Activated naive CD4-positive, alpha-beta T cell treated with anti-CD3 and anti-CD28 coated beads, Interleukin-2, amount 50 U/mL, for 24 hours (primary cell): ENCODE measurements at regions not wholly inside any gene's neighbourhood (a gene's known extent, or its start where the extent isn't known, plus 50 kb on each side); places are given as distances from the start of the nearest gene placed in this dataset.
"Not testable (repeated sequence)": the region's sequence is repeated elsewhere in the genome, so short reads cannot be mapped to it uniquely, and the experiment has no call there.

Experiments
- H3K27ac Mint-ChIP-seq: one replicate; pipeline ENCODE4 v1.8.0; 2021; ENCODE audit warnings: mild to moderate bottlenecking, mixed read lengths
- H3K27me3 Mint-ChIP-seq: one replicate; pipeline ENCODE4 v1.8.0; 2021; ENCODE audit warnings: mixed read lengths
- H3K36me3 Mint-ChIP-seq: one replicate; pipeline ENCODE4 v1.8.0; 2021; ENCODE audit warnings: mixed read lengths
- H3K4me1 Mint-ChIP-seq: one replicate; pipeline ENCODE4 v1.8.0; 2021; ENCODE audit warnings: mixed read lengths
- H3K4me3 Mint-ChIP-seq: one replicate; pipeline ENCODE4 v1.8.0; 2021; ENCODE audit warnings: mild to moderate bottlenecking, mixed read lengths
- H3K9me3 Mint-ChIP-seq: one replicate; pipeline ENCODE4 v1.8.0; 2021; ENCODE audit warnings: mixed read lengths

DNA sequence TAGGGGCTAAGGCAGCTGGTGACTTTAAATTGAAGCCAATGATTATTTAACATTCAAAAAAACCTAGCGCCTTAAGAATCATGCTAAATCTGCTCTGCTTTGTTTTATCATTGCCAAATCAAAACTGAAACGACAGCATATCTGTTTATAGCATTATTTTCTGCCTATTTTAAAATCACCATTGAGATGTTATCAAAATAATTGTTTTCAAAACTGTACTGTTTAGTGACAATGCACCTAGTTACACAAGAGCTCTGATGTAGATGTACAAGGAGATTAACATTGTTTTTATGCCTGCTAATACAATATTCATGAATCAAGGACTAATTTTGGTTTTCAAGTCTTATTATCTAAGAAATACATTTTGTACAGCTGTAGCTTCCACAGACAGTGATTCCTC lies 1521.3 kb downstream of the AMY1C start:
- Mint-ChIP-seq H3K36me3 (no peaks in the 10 kb centered on the region), H3K4me1 (no peaks in the 10 kb centered on the region), H3K9me3 (peaks cover 14% of the 10 kb centered on the region), H3K27me3 (no peaks in the 10 kb centered on the region), H3K27ac (no peak overlapping the region), H3K4me3 (no peak overlapping the region)

DNA sequence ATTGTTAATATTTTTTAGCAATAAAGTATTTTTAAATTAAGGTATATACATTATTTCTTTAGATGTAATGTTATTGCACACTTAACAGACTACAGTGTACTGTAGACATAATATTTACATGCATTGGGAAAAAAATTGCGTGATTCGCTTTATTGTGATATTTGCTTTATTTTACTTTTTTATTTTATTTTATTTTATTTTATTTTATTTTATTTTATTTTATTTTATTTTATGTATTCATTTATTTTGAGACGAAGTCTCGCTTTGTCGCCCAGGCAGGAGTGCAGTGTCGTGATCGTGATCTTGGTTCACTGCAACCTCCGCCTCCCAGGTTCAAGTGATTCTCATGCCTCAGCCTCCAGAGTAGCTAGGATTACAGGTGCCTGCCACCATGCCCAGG lies 1522.7 kb downstream of the AMY1C start:
- H3K36me3 Mint-ChIP-seq: not testable (repeated sequence)

DNA sequence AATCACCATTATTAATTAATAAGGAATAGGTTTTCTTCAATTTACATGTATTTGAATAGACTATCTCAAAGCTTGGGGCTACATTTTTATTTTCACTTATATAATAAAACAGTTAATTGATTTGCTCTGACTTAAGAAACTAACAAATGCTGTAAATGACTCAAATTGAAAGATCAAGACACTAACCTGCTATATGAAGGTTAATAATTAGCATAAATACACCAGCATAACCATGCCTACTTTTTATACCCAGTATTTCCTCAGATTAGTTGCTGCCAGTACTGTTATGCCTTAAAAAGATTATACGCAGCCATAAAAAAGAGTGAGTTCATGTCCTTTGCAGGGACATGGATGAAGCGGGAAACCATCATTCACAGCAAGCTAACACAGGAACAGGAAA lies 1545.1 kb downstream of the AMY1C start:
- no peak overlapping the region for H3K27ac Mint-ChIP-seq

More for the DNA sequence above, 1522.7 kb downstream of the AMY1C start:
- H3K4me3 Mint-ChIP-seq, H3K4me1 Mint-ChIP-seq, H3K27me3 Mint-ChIP-seq, H3K27ac Mint-ChIP-seq: not testable (repeated sequence)
- H3K9me3 Mint-ChIP-seq: peaks cover 13% of the 10 kb centered on the region

DNA sequence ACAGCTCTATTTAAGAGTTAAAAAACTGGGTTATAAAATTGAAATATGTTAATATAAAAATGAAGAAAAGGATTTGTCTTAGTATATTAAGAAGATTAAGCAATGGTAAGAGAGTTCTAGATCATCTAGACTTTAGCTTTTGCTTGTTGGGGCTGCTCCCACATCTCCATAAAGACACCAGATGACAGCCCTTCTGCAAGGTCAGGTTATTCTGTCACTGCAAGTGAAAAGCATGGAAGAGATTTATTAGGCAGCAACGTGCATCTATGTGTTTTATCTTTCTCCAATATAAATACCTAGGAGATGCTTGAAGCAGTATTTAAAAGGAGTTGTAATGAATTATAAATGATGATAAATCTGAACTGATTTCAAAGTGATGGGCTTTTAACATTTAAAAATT lies 1560.4 kb downstream of the AMY1C start:
- H3K9me3 Mint-ChIP-seq: no peaks in the 10 kb centered on the region

More for the DNA sequence above, 1545.1 kb downstream of the AMY1C start:
- Mint-ChIP-seq H3K9me3 (peaks cover 27% of the 10 kb centered on the region), H3K4me1 (no peaks in the 10 kb centered on the region), H3K36me3 (no peaks in the 10 kb centered on the region), H3K27me3 (no peaks in the 10 kb centered on the region), H3K4me3 (no peak overlapping the region)

DNA sequence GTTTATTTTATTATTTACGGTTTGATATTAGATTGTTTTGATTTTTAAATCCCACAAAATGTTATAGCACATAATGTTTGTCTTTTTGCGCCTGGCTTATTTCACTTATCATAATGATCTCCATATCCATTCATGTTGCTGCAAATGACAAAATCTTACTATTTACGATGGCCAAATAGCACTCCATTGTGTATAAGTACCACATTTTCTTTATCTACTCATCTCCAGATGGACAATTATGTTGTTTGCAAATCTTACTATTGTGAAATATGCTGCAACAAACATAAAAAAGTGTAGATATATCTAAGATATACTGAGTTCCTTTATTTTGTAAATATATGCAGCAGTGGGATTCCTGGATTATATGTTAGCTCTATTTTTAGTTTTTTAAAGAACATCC lies 1568.3 kb downstream of the AMY1C start:
- Mint-ChIP-seq H3K27me3 (no peaks in the 10 kb centered on the region), H3K9me3 (peaks cover 23% of the 10 kb centered on the region), H3K4me1 (no peaks in the 10 kb centered on the region), H3K27ac (no peak overlapping the region), H3K4me3 (no peak overlapping the region), H3K36me3 (no peaks in the 10 kb centered on the region)

More for the DNA sequence above, 1560.4 kb downstream of the AMY1C start:
- Mint-ChIP-seq H3K27me3 (no peaks in the 10 kb centered on the region), H3K27ac (no peak overlapping the region), H3K36me3 (no peaks in the 10 kb centered on the region), H3K4me3 (no peak overlapping the region), H3K4me1 (no peaks in the 10 kb centered on the region)

DNA sequence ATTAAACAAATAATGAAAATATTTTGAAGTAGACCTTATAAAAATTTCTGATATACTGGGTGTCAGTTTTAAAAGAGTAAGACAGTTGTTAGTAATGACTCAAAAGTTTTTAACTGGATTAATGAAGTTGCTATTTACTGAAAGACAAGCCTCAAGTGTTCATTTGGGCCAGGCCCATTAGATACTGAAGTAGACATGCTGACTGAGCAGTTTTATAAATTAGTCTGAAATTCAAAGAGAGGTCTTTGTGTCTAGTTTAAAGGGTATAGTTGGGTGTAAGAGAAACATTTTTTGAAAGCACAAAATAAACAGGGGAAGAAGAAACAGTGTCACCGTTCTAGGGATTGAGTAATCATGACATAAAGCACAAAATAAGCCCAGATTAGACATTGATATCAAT lies 1577.2 kb downstream of the AMY1C start:
- Mint-ChIP-seq H3K36me3 (no peaks in the 10 kb centered on the region), H3K4me3 (no peak overlapping the region), H3K27ac (no peak overlapping the region), H3K9me3 (peaks cover 14% of the 10 kb centered on the region), H3K27me3 (no peaks in the 10 kb centered on the region), H3K4me1 (no peaks in the 10 kb centered on the region)

DNA sequence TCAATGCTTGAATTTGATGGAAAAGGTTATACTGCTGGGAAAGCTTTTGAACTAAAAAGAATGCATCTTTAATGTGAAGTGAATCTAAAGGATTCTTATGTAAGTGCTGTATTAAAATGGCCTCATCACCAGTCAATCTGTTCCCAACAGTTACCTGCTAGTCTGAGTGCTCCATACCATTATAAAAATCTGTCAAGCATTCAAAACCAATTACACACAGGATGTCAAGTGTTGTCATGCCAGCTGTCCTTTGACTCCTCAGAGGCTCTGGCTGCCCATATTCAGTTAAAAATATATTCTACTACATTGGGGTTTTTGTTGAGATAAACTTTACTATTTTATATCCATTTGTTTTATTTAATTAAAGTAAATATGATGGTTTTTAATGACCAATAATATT lies 1587.7 kb downstream of the AMY1C start:
- Mint-ChIP-seq H3K4me3 (no peak overlapping the region), H3K27ac (no peak overlapping the region), H3K4me1 (no peaks in the 10 kb centered on the region), H3K9me3 (peaks cover 22% of the 10 kb centered on the region), H3K36me3 (no peaks in the 10 kb centered on the region), H3K27me3 (no peaks in the 10 kb centered on the region)

DNA sequence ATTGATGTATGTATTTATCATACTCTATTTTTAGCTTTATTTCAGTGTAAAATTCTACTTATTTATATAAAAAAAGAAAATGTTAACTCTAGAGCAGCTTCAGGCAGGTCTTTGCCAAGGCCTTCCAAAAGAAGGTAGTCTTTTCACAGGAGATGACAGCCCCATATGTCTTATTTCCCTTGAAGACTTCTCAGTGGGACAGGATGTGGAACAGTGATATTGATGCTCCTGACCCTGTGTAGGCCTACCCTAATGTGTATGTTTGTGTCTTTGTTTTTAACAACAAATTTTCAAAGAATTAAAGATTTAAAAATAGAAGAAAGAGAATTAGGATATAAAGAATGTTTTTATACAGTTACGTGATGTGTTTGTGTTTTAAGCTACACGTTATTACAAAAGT lies 1593.6 kb downstream of the AMY1C start:
- no peaks in the 10 kb centered on the region for H3K27me3 Mint-ChIP-seq
- H3K4me3 Mint-ChIP-seq: no peak overlapping the region
- no peaks in the 10 kb centered on the region for H3K4me1 Mint-ChIP-seq
- no peak overlapping the region for H3K27ac Mint-ChIP-seq
- H3K9me3 Mint-ChIP-seq: peaks cover 5% of the 10 kb centered on the region
- no peaks in the 10 kb centered on the region for H3K36me3 Mint-ChIP-seq

DNA sequence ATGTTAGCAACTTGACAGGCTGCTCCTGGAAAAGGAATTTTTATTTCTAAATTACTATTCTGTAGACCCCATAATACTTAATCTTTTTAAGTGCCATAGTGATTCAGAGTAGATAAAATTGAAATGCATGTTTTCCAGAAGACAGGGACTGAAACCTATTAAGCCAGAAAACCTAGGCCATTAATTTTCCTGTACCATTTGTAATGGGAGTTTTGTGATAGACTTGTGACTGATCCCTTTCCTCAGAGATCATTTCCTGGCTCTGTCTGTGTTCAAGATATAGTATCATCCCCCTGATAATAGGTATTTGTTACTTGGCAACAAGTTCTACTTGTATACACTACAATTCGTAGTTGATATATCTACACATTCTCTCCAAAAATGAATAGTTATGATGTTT lies 1609.8 kb downstream of the AMY1C start:
- Mint-ChIP-seq H3K27me3 (no peaks in the 10 kb centered on the region), H3K4me3 (no peak overlapping the region), H3K9me3 (peaks cover 9% of the 10 kb centered on the region), H3K27ac (no peak overlapping the region), H3K4me1 (no peaks in the 10 kb centered on the region), H3K36me3 (no peaks in the 10 kb centered on the region)

DNA sequence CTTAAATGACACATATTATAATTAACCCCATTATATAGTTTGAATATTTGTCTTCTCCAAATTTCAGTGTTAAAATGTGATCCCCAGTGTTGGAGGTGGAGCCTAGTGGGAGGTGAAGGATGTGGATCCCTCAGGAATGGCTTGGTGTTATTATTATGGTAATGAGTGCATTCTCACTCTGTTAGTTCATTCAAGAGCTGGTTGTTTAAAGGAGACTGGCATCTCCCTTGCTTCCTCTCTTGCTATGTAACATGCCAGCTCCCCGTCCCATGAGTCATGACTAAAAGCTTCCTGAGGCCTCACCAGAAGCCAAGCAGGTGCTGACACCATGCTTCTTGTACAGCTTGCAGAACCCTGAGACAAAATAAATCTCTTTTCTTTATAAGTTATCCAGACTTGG lies 1612.7 kb downstream of the AMY1C start:
- Mint-ChIP-seq H3K27me3 (no peaks in the 10 kb centered on the region), H3K9me3 (peaks cover 14% of the 10 kb centered on the region), H3K27ac (no peak overlapping the region), H3K4me3 (no peak overlapping the region), H3K4me1 (no peaks in the 10 kb centered on the region), H3K36me3 (peaks cover 1% of the 10 kb centered on the region)

DNA sequence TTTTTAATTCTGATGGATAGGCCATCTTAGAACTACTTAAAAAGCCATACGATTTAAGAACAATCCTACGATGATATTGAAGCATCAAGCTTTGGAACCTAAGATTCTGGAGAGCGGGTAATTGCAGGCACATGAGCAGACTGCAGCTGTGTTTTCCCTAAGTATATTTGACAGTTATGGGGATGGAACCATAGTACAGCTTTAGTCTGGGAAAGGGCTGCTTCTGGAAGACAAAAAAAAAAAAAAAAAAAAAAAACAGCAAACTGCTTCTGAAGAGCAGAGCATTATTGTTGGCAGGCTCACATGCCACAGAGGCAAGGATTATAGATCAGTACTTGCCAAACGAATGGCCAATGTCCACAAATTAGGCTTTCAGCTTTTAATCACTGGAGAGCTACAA lies 1618.7 kb downstream of the AMY1C start:
- Mint-ChIP-seq H3K36me3 (peaks cover 2% of the 10 kb centered on the region), H3K9me3 (peaks cover 12% of the 10 kb centered on the region)

DNA sequence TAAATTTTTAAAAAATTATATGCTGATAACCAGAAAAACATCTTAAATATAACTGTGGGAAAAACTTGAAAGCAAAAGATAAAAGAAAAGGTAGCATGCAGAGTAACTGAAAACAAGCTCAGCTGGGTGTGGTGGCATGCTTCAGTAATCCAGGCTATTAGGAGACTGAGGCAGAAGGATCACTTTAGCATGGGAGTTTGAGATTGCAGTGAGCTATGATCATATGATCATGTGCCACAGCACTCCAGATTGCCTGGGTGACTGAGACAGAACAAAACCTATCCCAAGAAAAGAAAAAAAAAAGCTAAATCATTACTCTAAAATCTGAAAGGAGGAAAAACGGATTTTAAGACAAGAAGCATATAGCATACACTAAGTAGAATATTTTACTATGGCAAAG lies 1624.0 kb downstream of the AMY1C start:
- Mint-ChIP-seq H3K27me3 (no peaks in the 10 kb centered on the region), H3K4me1 (no peaks in the 10 kb centered on the region), H3K36me3 (no peaks in the 10 kb centered on the region)

More for the DNA sequence above, 1618.7 kb downstream of the AMY1C start:
- Mint-ChIP-seq H3K27ac (no peak overlapping the region), H3K4me3 (no peak overlapping the region), H3K4me1 (no peaks in the 10 kb centered on the region), H3K27me3 (no peaks in the 10 kb centered on the region)

DNA sequence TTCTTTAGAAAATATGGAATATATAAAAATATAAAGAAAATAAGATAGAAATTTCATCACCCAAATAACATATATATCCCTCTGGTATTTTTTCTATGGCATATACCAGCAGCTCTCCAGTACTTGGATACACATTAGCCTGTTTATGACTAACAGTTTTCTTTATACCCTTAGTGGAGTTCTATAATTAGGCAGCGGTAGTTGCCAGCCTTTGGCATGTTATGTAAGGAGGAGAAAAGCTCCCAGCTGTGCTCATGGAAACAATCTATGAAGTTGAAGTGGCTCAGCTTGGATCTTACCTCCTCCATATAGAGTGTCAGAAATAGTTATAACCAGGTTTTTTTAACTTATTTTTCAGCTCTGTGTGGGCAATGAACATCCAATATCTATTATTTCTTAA lies 1636.8 kb downstream of the AMY1C start:
- H3K4me1 Mint-ChIP-seq: no peaks in the 10 kb centered on the region
- H3K27me3 Mint-ChIP-seq: no peaks in the 10 kb centered on the region
- peaks cover 2% of the 10 kb centered on the region for H3K36me3 Mint-ChIP-seq
- no peak overlapping the region for H3K27ac Mint-ChIP-seq
- H3K9me3 Mint-ChIP-seq: peaks cover 15% of the 10 kb centered on the region
- H3K4me3 Mint-ChIP-seq: no peak overlapping the region

More for the DNA sequence above, 1624.0 kb downstream of the AMY1C start:
- no peak overlapping the region for H3K4me3 Mint-ChIP-seq
- H3K9me3 Mint-ChIP-seq: peaks cover 7% of the 10 kb centered on the region
- H3K27ac Mint-ChIP-seq: no peak overlapping the region

DNA sequence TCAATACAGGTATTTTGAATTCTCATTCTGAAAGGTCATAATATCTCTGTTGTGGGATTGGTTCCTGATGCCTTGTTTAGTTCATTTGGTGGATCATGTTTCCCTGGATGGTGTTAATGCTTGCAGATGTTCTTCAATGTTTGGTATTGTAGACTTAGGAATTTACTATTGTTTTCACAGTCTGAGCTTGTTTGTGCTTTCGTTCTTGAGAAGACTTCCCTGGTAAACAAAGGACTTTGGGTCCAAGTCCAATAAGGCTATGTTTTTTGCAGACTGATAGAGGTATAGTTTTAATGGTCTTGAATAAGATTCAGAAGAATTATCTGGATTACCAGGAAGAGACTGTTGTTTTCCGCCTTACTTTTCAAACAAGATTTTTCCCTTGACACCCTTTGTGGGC lies 1646.3 kb downstream of the AMY1C start:
- H3K4me3 Mint-ChIP-seq: no peak overlapping the region
- H3K27ac Mint-ChIP-seq: no peak overlapping the region
- no peaks in the 10 kb centered on the region for H3K36me3 Mint-ChIP-seq
- no peaks in the 10 kb centered on the region for H3K4me1 Mint-ChIP-seq
- no peaks in the 10 kb centered on the region for H3K27me3 Mint-ChIP-seq
- H3K9me3 Mint-ChIP-seq: peaks cover 8% of the 10 kb centered on the region

DNA sequence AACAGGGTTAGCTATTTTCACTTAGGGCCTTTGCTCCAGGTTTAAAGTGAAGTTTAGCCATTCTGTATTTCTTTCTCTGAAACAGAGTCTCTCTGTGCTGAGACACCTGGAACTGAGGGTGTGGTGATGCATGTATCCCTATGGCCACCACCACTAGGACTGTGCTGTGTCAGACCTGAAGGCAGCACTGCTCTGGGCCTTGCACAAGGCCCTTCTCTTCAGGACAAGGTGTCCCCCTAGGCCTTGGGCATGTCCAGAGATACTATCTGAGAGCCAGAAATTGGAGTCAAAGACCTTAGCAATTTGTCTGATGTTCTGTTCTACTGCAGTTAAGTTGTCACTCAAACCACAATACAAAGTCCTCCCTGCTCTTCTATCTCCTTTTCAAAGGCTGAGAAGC lies 1649.2 kb downstream of the AMY1C start:
- peaks cover 12% of the 10 kb centered on the region for H3K9me3 Mint-ChIP-seq
- H3K4me1 Mint-ChIP-seq: no peaks in the 10 kb centered on the region

DNA sequence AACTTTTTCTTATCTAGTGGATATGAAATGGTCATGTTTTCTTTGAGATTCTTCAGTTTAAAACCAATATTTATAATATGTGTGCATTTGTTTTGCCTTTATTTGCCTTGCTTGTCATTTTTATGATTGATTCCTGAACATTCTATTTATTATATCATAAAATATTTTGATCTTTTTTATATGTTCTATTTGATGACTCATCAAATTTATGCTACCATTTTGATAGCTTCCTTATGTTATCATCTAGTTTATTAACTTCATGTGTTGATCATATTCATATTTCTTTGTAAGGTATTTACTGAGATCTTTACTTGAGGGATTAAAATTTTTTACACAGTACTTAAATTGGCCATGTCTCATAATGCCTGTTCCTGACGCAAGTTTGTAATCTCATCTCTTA lies 1650.0 kb downstream of the AMY1C start:
- no peaks in the 10 kb centered on the region for H3K36me3 Mint-ChIP-seq
- H3K27ac Mint-ChIP-seq: no peak overlapping the region
- H3K9me3 Mint-ChIP-seq: peaks cover 12% of the 10 kb centered on the region
- H3K4me3 Mint-ChIP-seq: no peak overlapping the region
- no peaks in the 10 kb centered on the region for H3K4me1 Mint-ChIP-seq
- no peaks in the 10 kb centered on the region for H3K27me3 Mint-ChIP-seq

More for the DNA sequence above, 1649.2 kb downstream of the AMY1C start:
- Mint-ChIP-seq H3K4me3 (no peak overlapping the region), H3K36me3 (no peaks in the 10 kb centered on the region), H3K27me3 (no peaks in the 10 kb centered on the region), H3K27ac (no peak overlapping the region)

DNA sequence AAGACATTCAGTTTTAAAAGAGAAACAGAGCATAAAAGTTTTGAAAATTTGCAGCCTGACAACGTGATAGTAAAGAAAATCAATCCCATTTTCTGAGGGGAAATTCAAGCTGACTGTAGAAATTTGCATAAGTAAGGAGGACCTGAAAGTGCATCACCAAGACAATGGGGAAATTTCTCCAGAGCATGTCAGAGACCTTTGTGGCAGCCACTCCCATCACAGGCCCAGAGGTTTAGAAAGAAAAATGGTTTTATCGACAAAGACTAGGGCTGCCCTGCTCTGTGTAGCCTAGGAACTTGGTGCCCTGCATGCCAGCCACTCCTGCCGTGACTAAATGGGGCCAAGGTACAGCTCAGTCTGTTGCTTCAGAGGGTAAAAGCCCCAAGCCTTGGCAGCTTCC lies 1640.2 kb upstream of the PRMT6 start:
- H3K4me1 Mint-ChIP-seq: no peaks in the 10 kb centered on the region
- H3K36me3 Mint-ChIP-seq: no peaks in the 10 kb centered on the region
- H3K9me3 Mint-ChIP-seq: peaks cover 10% of the 10 kb centered on the region
- no peak overlapping the region for H3K4me3 Mint-ChIP-seq
- H3K27ac Mint-ChIP-seq: no peak overlapping the region
- H3K27me3 Mint-ChIP-seq: no peaks in the 10 kb centered on the region
